ENCODE measurements at regions not wholly inside any gene's neighbourhood (a gene's known extent, or its start where the extent isn't known, plus 50 kb on each side); places are given as distances from the start of the nearest gene placed in this dataset.
A peak's percentile ranks its signal among the peaks of the same experiment; 100 is the strongest.
"Not testable (repeated sequence)": the region's sequence is repeated elsewhere in the genome, so short reads cannot be mapped to it uniquely, and the experiment has no call there.

- DNase-seq (ENCODE audit: low spot score), result no peak
Observed at GRCh38 chr2:17362956-17363355, 155.3 kb downstream of the RAD51AP2 start.

DNA sequence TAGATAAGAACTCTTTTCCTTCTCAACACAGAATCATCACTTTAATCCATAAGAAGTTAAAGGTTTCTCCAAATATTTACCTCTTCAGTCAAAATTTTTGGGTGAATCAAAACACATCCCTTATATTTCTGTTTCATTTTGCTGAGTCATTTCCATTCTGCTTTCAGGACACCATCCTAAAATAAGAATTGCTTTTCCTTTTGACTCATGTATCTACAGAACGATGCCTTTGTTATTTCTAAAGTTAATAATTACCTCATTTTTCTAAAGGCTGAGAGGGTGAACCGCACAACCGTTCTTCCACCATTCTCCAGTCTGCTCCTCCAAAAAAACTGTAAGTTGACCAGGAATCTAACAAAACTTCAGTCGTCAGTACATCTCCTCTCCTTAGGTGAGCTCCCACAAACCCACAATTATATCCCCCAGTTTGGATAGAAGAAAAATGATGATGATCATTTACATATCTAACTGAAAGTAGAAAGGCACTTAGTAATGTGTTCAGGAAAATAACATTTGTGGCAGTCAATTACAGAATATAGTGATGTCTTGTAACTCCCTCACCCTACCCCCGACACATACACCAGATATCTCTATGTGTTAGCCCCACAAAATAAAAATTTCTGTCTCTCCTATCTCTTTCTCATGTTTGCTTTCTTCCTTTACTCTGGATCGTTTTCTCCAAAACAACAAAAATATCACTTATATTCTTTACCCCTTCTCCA is 162.5 kb downstream of the RAD51AP2 start:
- no peak for DNase-seq (ENCODE audit: low spot score)

- no peak for DNase-seq (ENCODE audit: low spot score)
Observed at GRCh38 chr2:17353263-17353662, 165.0 kb downstream of the RAD51AP2 start.

- not testable (repeated sequence) for DNase-seq (ENCODE audit: low spot score)
Observed at GRCh38 chr2:17342692-17343091, 175.5 kb downstream of the RAD51AP2 start.

DNA sequence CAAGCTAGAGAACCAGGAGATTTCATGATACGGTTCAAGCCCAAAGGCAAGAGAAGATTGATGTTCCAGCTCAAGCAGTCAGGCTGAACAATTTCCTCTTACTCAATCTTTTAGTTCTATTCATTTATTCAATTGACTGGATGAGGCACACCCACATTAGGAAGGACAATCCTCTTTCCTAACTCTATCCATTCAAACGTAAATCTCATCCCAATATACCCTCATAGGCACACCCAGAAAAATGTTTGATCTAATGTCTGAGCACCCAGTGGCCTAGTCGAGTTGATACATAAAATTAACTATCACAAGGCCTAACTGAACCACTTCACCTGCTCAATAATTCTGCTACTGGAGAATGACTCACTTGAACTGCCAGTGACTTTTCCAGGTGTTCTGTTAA is 180.7 kb downstream of the RAD51AP2 start:
- DNase-seq (ENCODE audit: low spot score), result no peak

DNA sequence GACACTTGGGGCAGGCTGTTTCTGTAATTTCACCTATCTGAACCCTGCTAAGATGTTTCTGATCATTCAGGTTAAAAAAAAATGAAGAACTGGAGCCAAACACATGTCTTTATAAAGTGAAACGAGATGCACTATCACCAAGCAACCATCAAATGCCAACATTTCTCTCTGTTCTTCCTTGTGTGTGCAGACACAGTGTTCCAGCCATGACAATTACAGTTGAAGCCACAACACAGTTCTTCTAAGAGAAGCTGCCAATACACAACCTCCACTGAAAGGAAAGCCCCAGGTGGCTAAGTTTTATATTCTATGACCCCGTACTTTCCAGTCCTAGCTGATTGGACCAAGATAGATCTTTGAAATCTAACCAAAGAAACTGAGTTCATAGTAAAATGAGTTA is 181.8 kb downstream of the RAD51AP2 start:
- no peak for DNase-seq (ENCODE audit: low spot score)

GRCh38 chr2:17334300-17334699 is 183.9 kb downstream of the RAD51AP2 start:
- no peak for DNase-seq (ENCODE audit: low spot score)

GRCh38 chr2:17331636-17332035 is 186.6 kb downstream of the RAD51AP2 start:
- DNase-seq (ENCODE audit: low spot score), result no peak

DNA sequence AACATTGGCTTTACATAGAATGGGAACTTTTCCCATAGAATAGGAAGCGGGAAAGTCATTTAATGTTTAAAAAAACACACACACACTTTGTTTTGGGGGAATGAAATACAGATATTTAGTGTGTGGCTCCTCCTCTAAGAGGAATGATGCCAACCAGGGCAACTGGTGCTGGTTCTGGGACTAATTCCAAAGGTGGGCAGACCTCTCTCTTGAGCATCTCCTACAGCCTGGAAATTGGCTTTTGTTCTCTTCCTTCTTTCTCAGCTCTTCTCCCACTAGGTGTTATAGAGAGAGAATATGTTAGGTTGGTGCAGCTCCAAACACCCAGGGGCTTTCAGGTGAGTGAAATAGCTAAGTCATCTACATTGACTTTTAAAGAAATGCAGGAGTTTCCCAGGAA is 190.1 kb downstream of the RAD51AP2 start:
- DNase-seq (ENCODE audit: low spot score), result no peak

DNA sequence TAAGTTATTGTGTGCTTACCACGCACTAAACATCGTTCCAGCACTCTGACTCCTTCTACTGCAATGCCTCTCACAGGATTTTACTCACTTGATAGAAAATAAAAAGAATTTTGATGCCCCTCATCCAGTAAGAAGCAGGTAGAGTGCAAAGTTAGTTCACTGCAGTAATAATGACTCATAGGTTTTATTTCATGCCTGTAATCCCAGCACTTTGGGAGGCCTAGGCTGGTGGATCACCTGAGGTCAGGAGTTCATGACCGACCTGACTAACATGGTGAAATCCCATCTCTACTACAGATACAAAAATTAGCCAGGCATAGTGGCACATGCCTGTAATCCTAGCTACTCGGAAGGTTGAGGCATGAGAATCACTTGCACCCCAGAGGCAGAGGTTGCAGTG is 190.6 kb downstream of the RAD51AP2 start:
- DNase-seq (ENCODE audit: low spot score), result no peak

DNA sequence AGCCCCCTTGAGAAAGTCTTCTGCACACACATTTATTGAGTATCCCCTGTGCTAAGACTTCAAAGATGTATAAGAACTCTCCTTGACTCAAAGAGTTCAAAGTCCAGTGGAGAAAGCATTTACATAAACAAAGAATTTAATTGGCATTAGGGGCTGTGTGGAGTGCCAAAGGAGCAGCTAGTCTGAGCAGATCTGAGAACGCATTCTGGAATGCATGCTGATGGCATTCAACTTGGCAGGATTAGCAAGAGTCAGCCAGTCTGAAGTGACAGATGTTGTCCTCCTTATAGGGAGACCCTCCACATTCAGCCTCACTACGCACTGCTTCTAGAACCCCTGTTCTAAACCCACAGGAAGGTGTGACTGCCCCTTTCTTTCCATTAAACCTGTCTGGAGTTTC is 191.5 kb downstream of the RAD51AP2 start:
- DNase-seq (ENCODE audit: low spot score), result no peak

DNA sequence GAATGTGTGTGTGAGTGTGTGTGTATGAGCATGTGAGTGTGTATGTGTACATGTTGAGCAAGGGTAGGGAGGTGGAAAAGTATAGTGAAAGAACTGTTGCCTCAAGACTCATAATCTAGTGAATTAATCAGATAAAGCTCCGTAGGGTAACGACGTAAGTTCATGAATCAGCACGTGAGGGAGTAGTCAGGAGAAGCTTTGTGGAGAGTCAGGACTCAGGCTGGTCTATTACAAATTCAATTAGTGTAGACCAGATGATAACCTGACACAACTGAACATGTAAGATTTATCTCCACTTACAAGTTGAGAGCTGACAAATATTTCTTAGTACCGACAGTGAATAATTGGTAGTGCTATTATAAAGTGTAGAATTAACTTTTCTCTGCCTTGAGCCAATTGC is 194.5 kb downstream of the RAD51AP2 start:
- DNase-seq (ENCODE audit: low spot score), result no peak

GRCh38 chr2:17322461-17322860 is 195.8 kb downstream of the RAD51AP2 start:
- no peak for DNase-seq (ENCODE audit: low spot score)

GRCh38 chr2:17319090-17319489 is 199.2 kb downstream of the RAD51AP2 start:
- DNase-seq (ENCODE audit: low spot score), result no peak

DNA sequence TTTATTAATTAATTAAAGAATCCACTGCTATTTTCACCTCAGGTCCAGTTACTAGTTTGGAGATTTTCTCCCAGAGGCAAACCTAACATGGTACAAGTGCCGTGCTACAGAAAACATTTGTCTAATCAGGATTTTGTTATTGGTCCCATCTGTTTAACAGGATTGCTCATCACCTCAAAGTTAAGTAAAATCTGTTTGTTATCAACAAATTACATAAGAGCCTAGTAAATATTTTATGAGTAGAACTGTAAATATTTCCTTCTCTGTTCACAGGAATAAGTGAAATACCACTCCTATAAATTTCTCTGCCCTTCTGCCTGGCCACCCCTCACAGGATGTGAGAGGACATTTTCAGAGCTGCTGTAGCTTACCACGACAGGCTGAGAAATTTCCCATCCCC is 200.2 kb downstream of the RAD51AP2 start:
- DNase-seq (ENCODE audit: low spot score), result no peak

GRCh38 chr2:17317439-17317976 is 200.7 kb downstream of the RAD51AP2 start:
- DNase-seq (ENCODE audit: low spot score), result no peak

DNA sequence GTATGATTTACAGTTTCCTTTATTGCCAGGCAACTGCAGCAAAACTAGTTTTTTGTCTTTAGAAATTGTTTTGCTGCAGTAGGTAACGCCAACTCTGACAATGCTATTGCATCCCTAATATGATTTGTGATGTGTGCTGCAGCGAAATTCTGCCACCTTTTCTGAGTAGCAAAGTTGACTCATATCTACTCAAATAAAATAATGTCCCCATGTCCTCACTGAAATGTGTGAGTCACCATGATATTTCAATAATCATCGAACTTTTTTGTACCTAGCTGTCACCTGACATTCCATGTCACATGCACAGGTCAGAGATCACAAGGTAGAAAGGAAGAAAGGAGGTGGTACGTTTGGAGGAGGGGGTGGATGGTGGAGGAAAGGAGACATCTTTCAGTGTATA is 205.0 kb downstream of the RAD51AP2 start:
- no peak for DNase-seq (ENCODE audit: low spot score)

GRCh38 chr2:17311771-17312511 is 206.3 kb downstream of the RAD51AP2 start:
- DNase-seq (ENCODE audit: low spot score), result no peak

DNA sequence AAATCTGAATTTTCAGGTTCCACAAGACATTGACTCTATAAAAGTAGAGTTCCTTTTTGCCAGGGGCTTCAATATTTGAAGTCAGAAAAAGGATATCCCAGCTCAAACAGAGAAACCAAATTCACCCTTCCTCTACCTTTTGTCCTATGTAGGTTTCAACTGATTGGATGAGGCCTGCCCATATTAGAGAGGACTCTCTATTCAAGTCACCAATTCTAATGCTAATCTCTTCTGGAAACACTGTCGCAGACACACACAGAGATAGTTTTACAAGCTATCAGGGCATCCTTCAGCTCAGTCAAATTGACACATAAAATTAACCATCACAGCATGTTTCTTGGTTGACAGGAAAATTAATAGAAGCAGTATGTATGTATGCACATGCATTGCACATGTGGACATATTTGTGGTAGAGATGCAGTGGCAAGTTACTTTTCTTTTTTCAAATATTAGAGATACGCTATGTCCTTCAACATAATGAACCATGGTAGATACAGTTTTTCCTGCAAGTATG is 207.1 kb downstream of the RAD51AP2 start:
- DNase-seq (ENCODE audit: low spot score), result no peak

GRCh38 chr2:17309741-17310339 is 208.4 kb downstream of the RAD51AP2 start:
- peak; percentile 35 for DNase-seq (ENCODE audit: low spot score)

DNA sequence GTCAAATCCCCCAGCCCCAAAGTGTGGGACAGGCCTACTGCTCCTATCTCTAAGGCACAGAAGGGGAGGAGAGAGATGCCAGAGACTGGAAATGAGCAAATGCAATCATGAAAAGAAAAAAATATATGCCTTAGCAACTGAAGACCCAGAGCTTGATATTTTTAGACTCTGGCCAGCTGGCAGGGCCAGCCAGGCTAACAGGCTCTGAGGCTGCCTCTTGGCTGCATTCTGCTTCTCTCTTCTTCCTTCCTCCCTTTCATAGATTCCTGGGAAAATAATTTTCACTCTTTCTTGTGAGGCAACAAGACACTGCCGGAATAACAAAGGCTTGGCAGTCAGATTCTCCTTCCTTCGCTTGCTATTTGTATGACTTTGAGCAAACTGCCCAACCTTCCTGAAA is 209.1 kb downstream of the RAD51AP2 start:
- no peak for DNase-seq (ENCODE audit: low spot score)

DNA sequence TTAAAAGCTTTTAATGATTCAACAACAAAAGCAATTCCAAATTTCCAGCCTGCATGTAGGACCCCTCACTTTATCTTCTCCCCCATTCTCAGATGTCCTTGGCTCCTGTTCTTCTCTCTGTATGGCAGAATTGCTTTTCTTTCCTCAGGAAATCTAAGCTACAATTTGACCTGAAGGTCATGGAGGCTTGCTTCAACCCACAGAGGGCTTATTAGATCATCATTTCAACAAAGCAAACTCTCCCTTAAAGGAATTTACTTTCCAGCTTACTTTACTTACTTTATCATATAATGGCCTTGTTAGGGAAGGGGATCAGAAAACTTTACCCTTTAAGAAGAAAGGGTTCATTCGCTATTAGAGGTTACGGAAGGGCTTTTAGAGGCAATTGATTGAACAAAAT is 211.5 kb downstream of the RAD51AP2 start:
- DNase-seq (ENCODE audit: low spot score), result no peak

GRCh38 chr2:17306219-17306618 is 212.0 kb downstream of the RAD51AP2 start:
- DNase-seq (ENCODE audit: low spot score), result no peak

Data from AG08396 (cell line).